DMS114 treated with DMSO at 0.1 percent for 48 hours (cell line): ENCODE measurements at regions not wholly inside any gene's neighbourhood (a gene's known extent, or its start where the extent isn't known, plus 50 kb on each side); places are given as distances from the start of the nearest gene placed in this dataset.

ENCODE experiments used
- DNase-seq: peaks from one replicate; lab custom pipeline; 2025; ENCODE audit not compliant: unreplicated experiment; lab: John Stamatoyannopoulos, UW

- DNase-seq, result no peak
These were observed 475.9 kb downstream of the HS3ST3B1 start for GRCh38 chr17:14776791-14777190.

- no peak for DNase-seq
These were observed 475.0 kb downstream of the HS3ST3B1 start for GRCh38 chr17:14775731-14776492.

GRCh38 chr17:14774774-14775173 is 473.9 kb downstream of the HS3ST3B1 start:
- DNase-seq, result no peak

GRCh38 chr17:14772776-14773175 is 471.9 kb downstream of the HS3ST3B1 start:
- no peak for DNase-seq

- DNase-seq, result no peak
These were observed 470.7 kb downstream of the HS3ST3B1 start for GRCh38 chr17:14771543-14771942.

GRCh38 chr17:14768923-14769322 is 468.0 kb downstream of the HS3ST3B1 start:
- no peak for DNase-seq

- no peak for DNase-seq
These were observed 462.0 kb downstream of the HS3ST3B1 start for GRCh38 chr17:14762736-14763479.

GRCh38 chr17:14760719-14761411 is 460.0 kb downstream of the HS3ST3B1 start:
- no peak for DNase-seq

- no peak for DNase-seq
These were observed 459.3 kb downstream of the HS3ST3B1 start for GRCh38 chr17:14760212-14760611.

- no peak for DNase-seq
These were observed 458.4 kb downstream of the HS3ST3B1 start for GRCh38 chr17:14759325-14759724.

GRCh38 chr17:14756479-14756878 is 455.6 kb downstream of the HS3ST3B1 start:
- DNase-seq, result no peak

GRCh38 chr17:14755002-14755401 is 454.1 kb downstream of the HS3ST3B1 start:
- no peak for DNase-seq

GRCh38 chr17:14753383-14753782 is 452.5 kb downstream of the HS3ST3B1 start:
- no peak for DNase-seq

- DNase-seq, result no peak
These were observed 451.1 kb downstream of the HS3ST3B1 start for GRCh38 chr17:14752011-14752410.

GRCh38 chr17:14750866-14751265 is 450.0 kb downstream of the HS3ST3B1 start:
- no peak for DNase-seq

- DNase-seq, result no peak
These were observed 448.4 kb downstream of the HS3ST3B1 start for GRCh38 chr17:14749269-14749668.

GRCh38 chr17:14748036-14748710 is 447.3 kb downstream of the HS3ST3B1 start:
- DNase-seq, result no peak

- no peak for DNase-seq
These were observed 446.7 kb downstream of the HS3ST3B1 start for GRCh38 chr17:14747603-14747950.

- no peak for DNase-seq
These were observed 446.1 kb downstream of the HS3ST3B1 start for GRCh38 chr17:14746822-14747602.

GRCh38 chr17:14745541-14745940 is 444.7 kb downstream of the HS3ST3B1 start:
- DNase-seq, result no peak
